HCT116 (cell line): ENCODE measurements at regions not wholly inside any gene's neighbourhood (a gene's known extent, or its start where the extent isn't known, plus 50 kb on each side); places are given as distances from the start of the nearest gene placed in this dataset.

Experiments used
- ATAC-seq: fragments of 200-7000 bp; cut with Tn5 transposase; 2 replicates; pipeline ENCODE4 v1.9.1; 2020; ENCODE audit warnings: mild to moderate bottlenecking, moderate library complexity
- BruUV-seq: library from RNA; stranded (reverse); fragments of 400-500 nt; replicated peaks from 2 replicates; lab custom pipeline; 2021; lab: Mats Ljungman, UMichigan
- CTCF ChIA-PET: fragments of 300-600 bp; sonication (Branson Sonifier 250); formaldehyde crosslinking; loops from one replicate; lab custom pipeline; 2021; ENCODE audit warnings: antibody characterized with exemption; lab: Charles Lee
- POLR2A ChIA-PET: fragments of 300-600, 350-600 bp; sonication (Branson Sonifier 250); formaldehyde crosslinking; loops from one replicate; lab custom pipeline; 2021; ENCODE audit warnings: antibody characterized with exemption; lab: Charles Lee
- RAD21 ChIA-PET, 2 experiments: fragments of 300-600 bp; sonication (Branson Sonifier 250); formaldehyde crosslinking; loops; one replicate each; lab custom pipeline; 2023; ENCODE audit warnings: low total read pairs in 2 of 2; ENCODE audit not compliant: uncharacterized antibody in 2 of 2, unreplicated experiment in 2 of 2, low non-redundant PET in 1 of 2; lab: Charles Lee
- DNase-seq: peaks from one replicate; pipeline ENCODE4 v3.0.0-alpha.2; 2010; ENCODE audit warnings: low read depth, low spot score
- H2AFZ ChIP-seq: fragments of 200-600 bp; shearing (Covaris generic), sonication (generic); 2 replicates; pipeline ENCODE4 v1.6.1; 2017; ENCODE audit warnings: low read depth, mixed run types, mixed read lengths, antibody characterized with exemption, low read length; ENCODE audit not compliant: poor library complexity, severe bottlenecking
- H3K27ac ChIP-seq: 2 replicates; pipeline ENCODE4 v1.5.1; 2012; ENCODE audit warnings: low read depth, low read length
- H3K27me3 ChIP-seq: fragments of 200-600 bp; sonication (generic); 2 replicates; pipeline ENCODE4 v1.6.1; 2016; ENCODE audit warnings: mixed run types, low read length, mixed read lengths; ENCODE audit not compliant: insufficient read depth
- H3K36me3 ChIP-seq, 2 experiments: fragments of 200-500 bp in 1 of 2; fragments of 200-600 bp in 1 of 2; sonication (Bioruptor generic) in 1 of 2; sonication (generic) in 1 of 2; 2 replicates each; pipeline versions ENCODE4 v1.5.1 to v1.6.1; 2014 to 2016; ENCODE audit warnings: low read length in 2 of 2, inconsistent platforms in 1 of 2, mixed read lengths in 1 of 2, mixed run types in 1 of 2; ENCODE audit not compliant: insufficient read depth in 2 of 2, control insufficient read depth in 1 of 2
- H3K4me1 ChIP-seq, 2 experiments: fragments of 200-600 bp in 1 of 2; sonication (generic) in 1 of 2; 2 replicates each; pipeline versions ENCODE4 v1.5.1 to v1.6.1; 2012 to 2017; ENCODE audit warnings: low read length in 2 of 2, inconsistent platforms in 1 of 2, mild to moderate bottlenecking in 1 of 2, mixed read lengths in 1 of 2, mixed run types in 1 of 2, moderate library complexity in 1 of 2; ENCODE audit not compliant: insufficient read depth in 2 of 2, control insufficient read depth in 1 of 2
- H3K4me2 ChIP-seq: fragments of 200-600 bp; sonication (generic); 2 replicates; pipeline ENCODE4 v1.6.1; 2017; ENCODE audit warnings: mixed run types, low read length, mixed read lengths
- H3K4me3 ChIP-seq, 2 experiments: fragments of 200-600 bp in 1 of 2; sonication (generic) in 1 of 2; replicated peaks in 1 of 2; 2 replicates each; pipeline ENCODE4 v1.5.1; 2011 to 2016; ENCODE audit warnings: low read length in 2 of 2, control low read depth in 1 of 2, low read depth in 1 of 2, mild to moderate bottlenecking in 1 of 2, mixed read lengths in 1 of 2, mixed run types in 1 of 2
- H3K79me2 ChIP-seq: fragments of 200-600 bp; sonication (generic); 2 replicates; pipeline ENCODE4 v1.6.1; 2017; ENCODE audit warnings: mild to moderate bottlenecking, mixed run types, low read length, moderate library complexity, mixed read lengths; ENCODE audit not compliant: insufficient read depth
- H3K9ac ChIP-seq: fragments of 200-600 bp; sonication (generic); 2 replicates; pipeline ENCODE4 v1.6.1; 2016; ENCODE audit warnings: low read length, mixed read lengths
- H3K9me2 ChIP-seq: fragments of 200-600 bp; sonication (generic), shearing (Covaris generic); 2 replicates; pipeline ENCODE4 v1.6.1; 2017; ENCODE audit warnings: mixed run types, mild to moderate bottlenecking, moderate library complexity; ENCODE audit not compliant: insufficient read depth
- H3K9me3 ChIP-seq, 2 experiments: fragments of 200-500 bp in 1 of 2; fragments of 200-600 bp in 1 of 2; sonication (Bioruptor generic) in 1 of 2; sonication (generic) in 1 of 2; 2 replicates each; pipeline ENCODE4 v1.6.1; 2014 to 2017; ENCODE audit warnings: low read length in 2 of 2, mixed read lengths in 2 of 2, inconsistent platforms in 1 of 2, low read depth in 1 of 2, mild to moderate bottlenecking in 1 of 2, mixed run types in 1 of 2, moderate library complexity in 1 of 2; ENCODE audit not compliant: control insufficient read depth in 1 of 2, insufficient read depth in 1 of 2
- H4K20me1 ChIP-seq: fragments of 200-600 bp; sonication (generic), shearing (Covaris generic); 2 replicates; pipeline ENCODE4 v1.6.1; 2017; ENCODE audit warnings: mixed run types, mild to moderate bottlenecking, moderate library complexity; ENCODE audit not compliant: insufficient read depth
- ATF3 ChIP-seq: IDR thresholded peaks from 2 replicates; pipeline ENCODE4 v1.6.1; 2012
- CEBPB ChIP-seq: IDR thresholded peaks from 2 replicates; pipeline ENCODE4 v1.6.1; 2012; ENCODE audit warnings: low read depth
- CTCF ChIP-seq, 3 experiments: fragments of 200-600 bp in 1 of 3; sonication (generic) in 1 of 3; IDR thresholded peaks in 2 of 3; conservative IDR thresholded peaks in 1 of 3; 2 replicates each; pipeline ENCODE4 v1.5.1; 2012 to 2017; ENCODE audit warnings: low read depth in 2 of 3, low read length in 2 of 3, antibody characterized with exemption in 1 of 3, borderline replicate concordance in 1 of 3, control low read depth in 1 of 3, mild to moderate bottlenecking in 1 of 3, mixed read lengths in 1 of 3, mixed run types in 1 of 3, moderate library complexity in 1 of 3; ENCODE audit not compliant: insufficient read depth in 1 of 3
- EGR1 ChIP-seq: IDR thresholded peaks from 2 replicates; pipeline ENCODE4 v1.6.1; 2012; ENCODE audit warnings: low read depth
- ELF1 ChIP-seq: IDR thresholded peaks from 2 replicates; pipeline ENCODE4 v1.6.1; 2012; ENCODE audit warnings: low read depth, borderline replicate concordance
- EZH2 ChIP-seq: fragments of 200-600 bp; sonication (generic); IDR thresholded peaks from 2 replicates; pipeline ENCODE4 v1.6.1; 2017; ENCODE audit warnings: antibody characterized with exemption, mixed run types
- EZH2phosphoT487 ChIP-seq: fragments of 200-600 bp; IDR thresholded peaks from 2 replicates; pipeline ENCODE4 v1.6.1; 2018; ENCODE audit warnings: antibody characterized with exemption, borderline replicate concordance
- FOSL1 ChIP-seq: IDR thresholded peaks from 2 replicates; pipeline ENCODE4 v1.6.1; 2012; ENCODE audit warnings: low read depth
- POLR2A ChIP-seq: IDR thresholded peaks from 2 replicates; pipeline ENCODE4 v1.7.0; 2011; ENCODE audit warnings: borderline replicate concordance; ENCODE audit not compliant: insufficient read depth, insufficient read length; ENCODE audit errors: extremely low read depth
- POLR2AphosphoS5 ChIP-seq: IDR thresholded peaks from 2 replicates; pipeline ENCODE4 v1.6.1; 2011; ENCODE audit warnings: mild to moderate bottlenecking, low read depth, low read length, moderate library complexity
- RAD21 ChIP-seq: IDR thresholded peaks from 2 replicates; pipeline ENCODE4 v1.6.1; 2012; ENCODE audit warnings: low read depth, mild to moderate bottlenecking
- REST ChIP-seq: IDR thresholded peaks from 2 replicates; pipeline ENCODE4 v1.6.1; 2012; ENCODE audit warnings: low read depth
- SP1 ChIP-seq: IDR thresholded peaks from 2 replicates; pipeline ENCODE4 v1.6.1; 2012; ENCODE audit warnings: low read depth
- SRF ChIP-seq: IDR thresholded peaks from 2 replicates; pipeline ENCODE4 v1.6.1; 2012; ENCODE audit warnings: low read depth
- TCF7L2 ChIP-seq: IDR thresholded peaks from 2 replicates; pipeline ENCODE4 v1.7.0; 2011; ENCODE audit warnings: borderline replicate concordance, inconsistent platforms; ENCODE audit not compliant: insufficient read depth, insufficient read length; ENCODE audit errors: extremely low read depth
- ZBTB33 ChIP-seq: IDR thresholded peaks from 2 replicates; pipeline ENCODE4 v1.6.1; 2011; ENCODE audit warnings: mild to moderate bottlenecking, low read length, moderate library complexity; ENCODE audit not compliant: insufficient replicate concordance; ENCODE audit errors: extremely low read depth
- ZFX ChIP-seq: fragments of 450-650 bp; IDR thresholded peaks from 2 replicates; pipeline ENCODE4 v1.6.1; 2017
- ZNF274 ChIP-seq: fragments of 200-500 bp; sonication (Bioruptor generic); IDR thresholded peaks from 2 replicates; pipeline ENCODE4 v1.6.1; 2014; ENCODE audit warnings: mild to moderate bottlenecking, low read depth, low read length, inconsistent platforms
- intact Hi-C: fragments of 100-400 bp; cut with micrococcal nuclease; formaldehyde crosslinking; loops from 2 replicates; pipeline ENCODE4 v1.10.0; 2022

- Histone ChIP-seq H3K9me2 (no peaks in the 10 kb centered on the region), H3K27me3 (no peaks in the 10 kb centered on the region), H3K79me2 (no peaks in the 10 kb centered on the region), H3K9me3 (no peaks in the 10 kb centered on the region), H3K36me3 (no peaks in the 10 kb centered on the region), H3K4me2 (no peak overlapping the region), H4K20me1 (no peaks in the 10 kb centered on the region), H3K9ac (no peak overlapping the region), H3K27ac (no peak overlapping the region), H2AFZ (no peak overlapping the region), H3K4me1 (no peaks in the 10 kb centered on the region), H3K4me3 (no peak overlapping the region)
- intact Hi-C loops, result no loop called here
- ChIA-PET POLR2A (no interaction called here), RAD21 (no interaction called here), CTCF (no interaction called here)
- DNase-seq, result no peak
- TF ChIP-seq RAD21 (no peak), SP1 (no peak), POLR2AphosphoS5 (no peak), ATF3 (no peak), REST (no peak), ELF1 (no peak), EZH2phosphoT487 (no peak), TCF7L2 (no peak), ZNF274 (no peak), ZBTB33 (no peak), CEBPB (no peak), SRF (no peak), CTCF (IDR thresholded peaks at IDR 0.05 in 2 of 3, conservative IDR thresholded peaks at IDR 0.05 in 1 of 3; ENCODE audit: borderline replicate concordance in 1 of 3, insufficient read depth in 1 of 3, low read depth in 2 of 3, low read length in 2 of 3) (no peak), ZFX (no peak), FOSL1 (no peak), EGR1 (no peak), EZH2 (no peak), POLR2A (no peak)
- no peak for ATAC-seq
- BruUV-seq, result no TSS peak
Observed at GRCh38 chr9:78493166-78493742, 196.3 kb downstream of the PSAT1 start.
